Suprapubic skin (tissue), 4 donors: ENCODE measurements at regions not wholly inside any gene's neighbourhood (a gene's known extent, or its start where the extent isn't known, plus 50 kb on each side); places are given as distances from the start of the nearest gene placed in this dataset.

Experiments
- DNase-seq, 2 donors: peaks; one replicate each; pipeline ENCODE4 v3.0.0-alpha.2; 2019; ENCODE audit warnings: low spot score in 2 of 2
- H3K27ac ChIP-seq: fragments of 200-600 bp; sonication (generic); one replicate; pipeline ENCODE4 v1.5.1; 2019
- H3K27me3 ChIP-seq: fragments of 200-600 bp; sonication (generic); one replicate; pipeline ENCODE4 v1.5.1; 2019
- H3K36me3 ChIP-seq: fragments of 200-600 bp; sonication (generic); one replicate; pipeline ENCODE4 v1.5.1; 2019
- H3K4me1 ChIP-seq: fragments of 200-600 bp; sonication (generic); one replicate; pipeline ENCODE4 v1.5.1; 2019
- H3K4me3 ChIP-seq: fragments of 200-600 bp; sonication (generic); one replicate; pipeline ENCODE4 v1.5.1; 2019; ENCODE audit warnings: mild to moderate bottlenecking
- H3K9me3 ChIP-seq: fragments of 200-600 bp; sonication (generic); one replicate; pipeline ENCODE4 v1.5.1; 2019
- CTCF ChIP-seq, 2 donors: fragments of 200-600 bp in 1 of 2; fragments of 450-650 bp in 1 of 2; sonication (generic) in 1 of 2; IDR thresholded peaks; one replicate each; pipeline ENCODE4 v1.5.1; 2016 to 2019; ENCODE audit warnings: antibody characterized with exemption in 2 of 2, mild to moderate bottlenecking in 1 of 2, moderate library complexity in 1 of 2
- EP300 ChIP-seq: sonication (generic); formaldehyde crosslinking; IDR thresholded peaks from one replicate; pipeline ENCODE4 v1.6.1; 2017; ENCODE audit warnings: antibody characterized with exemption
- POLR2A ChIP-seq, 2 donors: fragments of 450-650 bp; IDR thresholded peaks; one replicate each; pipeline ENCODE4 v1.6.1; 2017; ENCODE audit warnings: antibody characterized with exemption in 2 of 2, mild to moderate bottlenecking in 2 of 2, moderate library complexity in 2 of 2
- POLR2AphosphoS5 ChIP-seq, 3 donors: sonication (generic); formaldehyde crosslinking; IDR thresholded peaks; one replicate each; pipeline ENCODE4 v1.6.1; 2017; ENCODE audit warnings: antibody characterized with exemption in 3 of 3
- WGBS: methylation state at CpG from one replicate; pipeline ENCODE4 v1.1.5; 2018; 5-methylcytosine and 5-hydroxymethylcytosine counted together

GRCh38 chr3:105085506-105085905, 281.2 kb upstream of the ALCAM start:
- no peak for DNase-seq
- H3K27me3 ChIP-seq, result no peaks in the 10 kb centered on the region
- H3K4me3 ChIP-seq, result no peak overlapping the region
- no peaks in the 10 kb centered on the region for H3K4me1 ChIP-seq
- no peaks in the 10 kb centered on the region for H3K36me3 ChIP-seq
- no peak overlapping the region for H3K27ac ChIP-seq
- no peaks in the 10 kb centered on the region for H3K9me3 ChIP-seq
- TF ChIP-seq CTCF (IDR thresholded peaks at IDR 0.05), result no peak
- TF ChIP-seq POLR2A (IDR thresholded peaks at IDR 0.05), result no peak
- no peak for TF ChIP-seq EP300
- TF ChIP-seq POLR2AphosphoS5 (IDR thresholded peaks at IDR 0.05), result no peak

GRCh38 chr3:105093371-105094252, 273.1 kb upstream of the ALCAM start:
- no peak for TF ChIP-seq POLR2A (IDR thresholded peaks at IDR 0.05)
- no peak for TF ChIP-seq EP300
- no peak for TF ChIP-seq POLR2AphosphoS5 (IDR thresholded peaks at IDR 0.05)
- TF ChIP-seq CTCF (IDR thresholded peaks at IDR 0.05), result no peak
- 45% methylated on average over 7 of the region's 7 CpGs for WGBS
- H3K36me3 ChIP-seq, result no peaks in the 10 kb centered on the region
- no peak overlapping the region for H3K4me3 ChIP-seq
- no peak overlapping the region for H3K27ac ChIP-seq
- H3K9me3 ChIP-seq, result no peaks in the 10 kb centered on the region
- no peak for DNase-seq
- no peaks in the 10 kb centered on the region for H3K4me1 ChIP-seq
- H3K27me3 ChIP-seq, result no peaks in the 10 kb centered on the region

GRCh38 chr3:105094588-105094987, 272.1 kb upstream of the ALCAM start:
- H3K36me3 ChIP-seq, result no peaks in the 10 kb centered on the region
- no peaks in the 10 kb centered on the region for H3K4me1 ChIP-seq
- no peak overlapping the region for H3K4me3 ChIP-seq
- no peaks in the 10 kb centered on the region for H3K9me3 ChIP-seq
- DNase-seq, result no peak
- 44% methylated on average over 3 of the region's 3 CpGs for WGBS
- H3K27me3 ChIP-seq, result no peaks in the 10 kb centered on the region
- TF ChIP-seq CTCF (IDR thresholded peaks at IDR 0.05) (no peak), POLR2A (IDR thresholded peaks at IDR 0.05) (no peak), POLR2AphosphoS5 (IDR thresholded peaks at IDR 0.05) (no peak), EP300 (no peak)
- no peak overlapping the region for H3K27ac ChIP-seq

GRCh38 chr3:105096071-105096470, 270.6 kb upstream of the ALCAM start:
- no peaks in the 10 kb centered on the region for H3K4me1 ChIP-seq
- no peak overlapping the region for H3K27ac ChIP-seq
- no peak for TF ChIP-seq EP300
- no peak for TF ChIP-seq POLR2A (IDR thresholded peaks at IDR 0.05)
- TF ChIP-seq POLR2AphosphoS5 (IDR thresholded peaks at IDR 0.05), result no peak
- TF ChIP-seq CTCF (IDR thresholded peaks at IDR 0.05), result no peak
- no peak overlapping the region for H3K4me3 ChIP-seq
- no peaks in the 10 kb centered on the region for H3K36me3 ChIP-seq
- H3K27me3 ChIP-seq, result no peaks in the 10 kb centered on the region
- no peak for DNase-seq
- WGBS, result 93% methylated on average over 3 of the region's 3 CpGs
- H3K9me3 ChIP-seq, result no peaks in the 10 kb centered on the region

- no peak overlapping the region for H3K4me3 ChIP-seq
- no peak for DNase-seq
Observed at GRCh38 chr3:105101603-105102002, 265.1 kb upstream of the ALCAM start.

More at GRCh38 chr3:105101603-105102002, 265.1 kb upstream of the ALCAM start:
- no peak for TF ChIP-seq POLR2A (IDR thresholded peaks at IDR 0.05)
- TF ChIP-seq CTCF (IDR thresholded peaks at IDR 0.05), result no peak
- TF ChIP-seq EP300, result no peak
- TF ChIP-seq POLR2AphosphoS5 (IDR thresholded peaks at IDR 0.05), result no peak
- no peak overlapping the region for H3K27ac ChIP-seq
- no peaks in the 10 kb centered on the region for H3K9me3 ChIP-seq
- no peaks in the 10 kb centered on the region for H3K36me3 ChIP-seq
- H3K4me1 ChIP-seq, result no peaks in the 10 kb centered on the region
- H3K27me3 ChIP-seq, result no peaks in the 10 kb centered on the region
- 32% methylated on average over 2 of the region's 2 CpGs for WGBS
